HFFc6 (cell line): ENCODE measurements at regions not wholly inside any gene's neighbourhood (a gene's known extent, or its start where the extent isn't known, plus 50 kb on each side); places are given as distances from the start of the nearest gene placed in this dataset.

Source experiments
- DNase-seq: peaks from one replicate; pipeline ENCODE4 v3.0.0-alpha.2; 2018
- H3K27ac Mint-ChIP-seq: 2 replicates; pipeline ENCODE4 v1.8.0; 2020; ENCODE audit warnings: mild to moderate bottlenecking, mixed read lengths
- H3K27me3 Mint-ChIP-seq: 2 replicates; pipeline ENCODE4 v1.8.0; 2021; ENCODE audit warnings: mild to moderate bottlenecking, moderate library complexity, mixed read lengths; ENCODE audit not compliant: insufficient read depth
- H3K36me3 Mint-ChIP-seq: 2 replicates; pipeline ENCODE4 v1.8.0; 2021; ENCODE audit warnings: low read depth, mixed read lengths
- H3K4me1 Mint-ChIP-seq: 2 replicates; pipeline ENCODE4 v1.8.0; 2020; ENCODE audit warnings: low read depth, mixed read lengths
- H3K4me3 Mint-ChIP-seq: 2 replicates; pipeline ENCODE4 v1.8.0; 2020; ENCODE audit warnings: mild to moderate bottlenecking, moderate library complexity, mixed read lengths
- H3K9me3 Mint-ChIP-seq: 2 replicates; pipeline ENCODE4 v1.8.0; 2020; ENCODE audit warnings: mild to moderate bottlenecking, mixed read lengths
- TF ChIP-seq, protein P1 (sequence below): fragments of 200-600 bp; sonication (generic); IDR thresholded peaks from 2 replicates; pipeline ENCODE4 v1.5.0; 2021; ENCODE audit warnings: antibody characterized with exemption, mild to moderate bottlenecking

DNA sequence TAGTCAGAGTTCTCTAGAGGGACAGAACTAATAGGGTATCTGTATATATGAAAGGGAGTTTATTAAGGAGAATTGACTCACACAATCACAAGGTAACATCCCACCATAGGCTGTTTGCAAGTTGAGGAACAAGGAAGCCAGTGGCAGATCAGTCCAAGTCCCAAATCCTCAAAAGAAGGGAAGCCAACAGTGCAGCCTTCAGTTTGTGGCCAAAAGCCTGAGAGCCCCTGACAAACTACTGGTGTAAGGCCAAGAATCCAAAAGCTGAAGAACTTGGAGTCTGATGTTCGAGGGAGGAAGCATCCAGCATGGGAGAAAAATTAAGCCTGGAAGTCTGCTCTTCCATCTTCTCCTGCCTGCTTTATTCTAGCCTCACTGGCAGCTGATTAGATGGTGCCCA, 1107.2 kb upstream of the CELF2 start:
- Mint-ChIP-seq H3K27ac (no peak overlapping the region), H3K36me3 (no peaks in the 10 kb centered on the region), H3K4me3 (no peak overlapping the region), H3K4me1 (no peaks in the 10 kb centered on the region), H3K27me3 (no peaks in the 10 kb centered on the region), H3K9me3 (peaks cover 54% of the 10 kb centered on the region)
- TF ChIP-seq, protein P1, sequence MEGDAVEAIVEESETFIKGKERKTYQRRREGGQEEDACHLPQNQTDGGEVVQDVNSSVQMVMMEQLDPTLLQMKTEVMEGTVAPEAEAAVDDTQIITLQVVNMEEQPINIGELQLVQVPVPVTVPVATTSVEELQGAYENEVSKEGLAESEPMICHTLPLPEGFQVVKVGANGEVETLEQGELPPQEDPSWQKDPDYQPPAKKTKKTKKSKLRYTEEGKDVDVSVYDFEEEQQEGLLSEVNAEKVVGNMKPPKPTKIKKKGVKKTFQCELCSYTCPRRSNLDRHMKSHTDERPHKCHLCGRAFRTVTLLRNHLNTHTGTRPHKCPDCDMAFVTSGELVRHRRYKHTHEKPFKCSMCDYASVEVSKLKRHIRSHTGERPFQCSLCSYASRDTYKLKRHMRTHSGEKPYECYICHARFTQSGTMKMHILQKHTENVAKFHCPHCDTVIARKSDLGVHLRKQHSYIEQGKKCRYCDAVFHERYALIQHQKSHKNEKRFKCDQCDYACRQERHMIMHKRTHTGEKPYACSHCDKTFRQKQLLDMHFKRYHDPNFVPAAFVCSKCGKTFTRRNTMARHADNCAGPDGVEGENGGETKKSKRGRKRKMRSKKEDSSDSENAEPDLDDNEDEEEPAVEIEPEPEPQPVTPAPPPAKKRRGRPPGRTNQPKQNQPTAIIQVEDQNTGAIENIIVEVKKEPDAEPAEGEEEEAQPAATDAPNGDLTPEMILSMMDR: no peak
- DNase-seq: no peak

DNA sequence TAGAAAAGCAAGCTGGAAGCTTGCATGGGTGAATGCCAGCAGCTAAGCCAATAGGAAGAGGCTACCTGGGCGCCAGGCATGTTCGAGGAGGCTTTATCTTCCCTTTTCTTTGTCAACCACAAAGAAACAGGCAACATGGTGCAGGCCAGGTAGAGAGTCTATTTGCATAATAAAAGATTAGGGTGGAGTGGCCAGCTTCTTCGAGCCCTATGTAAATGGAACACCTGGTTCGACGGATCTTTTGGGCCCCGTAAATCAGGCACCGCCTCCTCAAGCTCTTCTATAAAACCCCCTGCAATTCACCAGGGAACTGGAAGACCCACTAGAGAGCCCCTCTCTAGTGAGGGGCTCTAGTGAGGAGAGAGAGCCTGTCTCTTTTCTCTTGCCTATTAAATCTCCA, 1106.2 kb upstream of the CELF2 start:
- no peaks in the 10 kb centered on the region for H3K4me1 Mint-ChIP-seq
- H3K27me3 Mint-ChIP-seq: no peaks in the 10 kb centered on the region
- H3K27ac Mint-ChIP-seq: no peak overlapping the region
- TF ChIP-seq, protein P1: no peak
- H3K9me3 Mint-ChIP-seq: peaks cover 48% of the 10 kb centered on the region
- no peaks in the 10 kb centered on the region for H3K36me3 Mint-ChIP-seq
- no peak overlapping the region for H3K4me3 Mint-ChIP-seq
- DNase-seq: no peak

DNA sequence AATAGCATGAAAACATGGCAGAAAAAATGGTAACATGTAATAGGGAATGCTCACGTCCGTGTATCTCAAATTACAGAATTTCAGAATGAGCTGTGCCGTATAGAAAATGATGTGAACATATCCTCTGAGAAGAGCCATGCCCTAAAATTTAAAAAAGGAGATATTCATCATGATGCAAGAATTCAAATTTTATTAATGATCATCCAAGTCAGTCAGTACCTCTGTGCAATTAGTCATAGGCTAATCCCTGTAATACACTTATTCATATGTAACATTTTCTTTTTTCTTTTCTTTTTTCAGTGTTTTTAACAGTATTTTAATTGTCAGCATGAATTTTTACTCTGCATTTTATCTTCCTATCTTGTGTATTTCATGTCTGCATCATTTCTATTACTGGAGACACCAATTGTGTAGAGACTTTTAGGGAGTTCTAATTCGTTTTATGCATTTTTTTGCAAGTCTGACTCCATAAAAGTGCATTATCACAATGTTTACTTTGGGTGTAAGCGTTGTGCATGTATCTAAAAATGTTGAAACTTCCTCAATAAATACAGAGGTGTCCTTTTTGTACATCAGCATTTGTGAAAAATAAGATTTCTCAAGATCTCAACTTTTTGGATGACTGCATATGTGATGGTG, 1103.7 kb upstream of the CELF2 start:
- TF ChIP-seq, protein P1: no peak
- DNase-seq: no peak
- Mint-ChIP-seq H3K4me3 (no peak overlapping the region), H3K4me1 (no peaks in the 10 kb centered on the region), H3K36me3 (no peaks in the 10 kb centered on the region), H3K27me3 (no peaks in the 10 kb centered on the region), H3K9me3 (peaks cover 40% of the 10 kb centered on the region), H3K27ac (no peak overlapping the region)

DNA sequence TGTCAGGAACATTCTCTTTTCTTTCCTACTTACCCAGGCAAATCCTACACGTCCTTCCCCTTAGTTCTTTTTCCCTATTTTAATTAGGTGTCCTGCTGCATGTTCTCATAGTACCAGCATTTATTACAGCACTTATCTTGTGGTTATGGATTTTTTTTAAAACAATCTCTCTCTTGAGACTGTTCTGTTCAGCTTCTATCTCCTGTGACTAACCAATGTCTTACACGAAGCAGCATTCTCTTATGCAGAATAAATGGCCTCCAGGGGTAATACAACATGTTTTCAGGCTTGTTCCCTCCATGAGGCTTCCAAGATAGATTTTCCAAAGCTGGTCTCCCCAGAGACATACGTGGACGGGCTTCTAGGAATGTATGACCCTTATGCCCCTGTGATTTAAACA, 1096.1 kb upstream of the CELF2 start:
- Mint-ChIP-seq H3K4me3 (no peak overlapping the region), H3K27me3 (no peaks in the 10 kb centered on the region), H3K4me1 (no peaks in the 10 kb centered on the region), H3K9me3 (peaks cover 41% of the 10 kb centered on the region), H3K27ac (no peak overlapping the region), H3K36me3 (no peaks in the 10 kb centered on the region)
- no peak for DNase-seq
- TF ChIP-seq, protein P1: no peak

DNA sequence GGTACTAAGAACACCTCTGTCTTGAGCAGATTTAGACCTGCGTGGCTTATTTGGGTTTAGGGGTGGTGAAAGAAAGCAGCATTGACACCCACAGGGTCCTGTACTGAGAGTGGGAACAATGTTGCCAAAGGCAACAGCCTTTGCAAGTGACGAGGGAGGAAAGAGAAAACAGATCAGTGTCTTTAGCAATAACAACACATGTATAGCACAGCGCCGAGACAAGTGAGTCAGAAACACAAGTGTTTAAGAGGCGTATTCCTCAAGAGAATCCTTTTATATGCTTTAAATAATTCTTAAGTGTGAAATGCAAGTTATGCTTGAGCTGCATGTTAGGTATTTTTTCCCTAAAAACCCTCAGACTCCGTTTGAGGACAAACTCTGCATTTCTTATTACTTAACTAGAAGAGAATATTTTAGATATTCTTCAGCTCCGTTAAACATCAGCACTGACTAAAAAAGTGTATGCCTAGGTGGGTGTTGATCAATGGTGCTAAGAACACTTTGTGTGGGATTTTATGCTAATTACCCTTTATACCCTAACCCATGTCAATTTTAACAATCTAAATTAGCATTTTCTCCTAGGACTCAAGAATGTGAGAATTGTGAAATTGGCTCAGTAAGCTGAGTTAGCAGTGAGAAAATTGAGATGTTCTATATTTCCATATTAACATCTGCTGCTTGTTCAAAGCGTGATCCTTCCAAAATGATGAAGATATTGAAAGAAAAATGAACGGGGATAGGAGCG, 1095.4 kb upstream of the CELF2 start:
- DNase-seq: no peak
- no peaks in the 10 kb centered on the region for H3K4me1 Mint-ChIP-seq
- TF ChIP-seq, protein P1: no peak
- no peaks in the 10 kb centered on the region for H3K36me3 Mint-ChIP-seq
- H3K27me3 Mint-ChIP-seq: no peaks in the 10 kb centered on the region
- H3K4me3 Mint-ChIP-seq: no peak overlapping the region
- no peak overlapping the region for H3K27ac Mint-ChIP-seq
- peaks cover 42% of the 10 kb centered on the region for H3K9me3 Mint-ChIP-seq
